Endothelial cell of umbilical vein (primary cell): ENCODE measurements at regions not wholly inside any gene's neighbourhood (a gene's known extent, or its start where the extent isn't known, plus 50 kb on each side); places are given as distances from the start of the nearest gene placed in this dataset.

ENCODE experiments used
- EZH2 ChIP-seq: IDR thresholded peaks from 2 replicates; pipeline ENCODE4 v1.6.1; 2012; ENCODE audit warnings: borderline replicate concordance, low read depth, mild to moderate bottlenecking, moderate library complexity, low read length, inconsistent platforms; ENCODE audit not compliant: severe bottlenecking
- POLR2A ChIP-seq: IDR thresholded peaks from 2 replicates; pipeline ENCODE4 v1.6.1; 2012; ENCODE audit warnings: low read depth, mild to moderate bottlenecking, control low read depth, low read length
- TF ChIP-seq, protein P1 (sequence below): IDR thresholded peaks from 2 replicates; pipeline ENCODE4 v1.6.1; 2011; ENCODE audit not compliant: insufficient read depth, insufficient read length
- TF ChIP-seq, protein P2 (sequence below), 2 donors: IDR thresholded peaks; 1 replicate in 1 of 2; 2 replicates in 1 of 2; pipeline ENCODE4 v1.5.1; 2011; ENCODE audit warnings: low read length in 2 of 2, mild to moderate bottlenecking in 2 of 2, moderate library complexity in 2 of 2, control low read depth in 1 of 2, inconsistent platforms in 1 of 2, low read depth in 1 of 2; ENCODE audit not compliant: insufficient read depth in 1 of 2; ENCODE audit errors: extremely low read depth in 1 of 2

DNA sequence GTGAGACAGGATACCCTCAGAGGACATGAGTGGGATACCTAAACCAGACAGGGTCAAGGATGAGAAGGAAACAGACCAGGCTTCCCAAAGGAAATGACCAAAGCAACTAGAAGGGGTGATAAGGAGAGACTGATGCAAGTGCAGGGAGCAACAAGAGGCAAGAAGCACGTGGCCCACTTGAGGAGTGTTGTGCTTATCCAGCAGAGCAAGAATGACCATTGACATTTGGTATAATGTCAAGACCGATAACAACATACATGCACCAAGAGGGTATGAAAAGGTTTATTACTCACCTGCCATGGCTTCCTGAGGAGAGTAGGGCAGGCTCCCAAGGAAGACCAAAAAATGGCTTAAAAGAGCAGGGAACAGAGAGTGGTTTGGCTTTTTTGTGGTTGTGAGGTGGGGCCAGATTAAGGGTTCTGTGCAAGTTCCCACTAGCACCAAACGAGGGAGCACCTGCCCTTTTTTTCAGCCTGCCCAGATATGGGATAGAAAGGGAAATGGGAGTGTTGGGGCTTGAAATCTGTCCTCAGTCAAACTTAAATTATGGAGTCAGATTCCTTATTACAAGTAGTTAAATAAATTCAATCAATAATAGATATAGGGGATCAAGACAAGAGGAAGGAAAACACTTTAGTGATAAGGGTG lies 513.6 kb downstream of the RASEF start:
- TF ChIP-seq, protein P1, sequence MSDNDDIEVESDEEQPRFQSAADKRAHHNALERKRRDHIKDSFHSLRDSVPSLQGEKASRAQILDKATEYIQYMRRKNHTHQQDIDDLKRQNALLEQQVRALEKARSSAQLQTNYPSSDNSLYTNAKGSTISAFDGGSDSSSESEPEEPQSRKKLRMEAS: no peak
- TF ChIP-seq EZH2 (no peak), POLR2A (no peak)
- TF ChIP-seq, protein P2, sequence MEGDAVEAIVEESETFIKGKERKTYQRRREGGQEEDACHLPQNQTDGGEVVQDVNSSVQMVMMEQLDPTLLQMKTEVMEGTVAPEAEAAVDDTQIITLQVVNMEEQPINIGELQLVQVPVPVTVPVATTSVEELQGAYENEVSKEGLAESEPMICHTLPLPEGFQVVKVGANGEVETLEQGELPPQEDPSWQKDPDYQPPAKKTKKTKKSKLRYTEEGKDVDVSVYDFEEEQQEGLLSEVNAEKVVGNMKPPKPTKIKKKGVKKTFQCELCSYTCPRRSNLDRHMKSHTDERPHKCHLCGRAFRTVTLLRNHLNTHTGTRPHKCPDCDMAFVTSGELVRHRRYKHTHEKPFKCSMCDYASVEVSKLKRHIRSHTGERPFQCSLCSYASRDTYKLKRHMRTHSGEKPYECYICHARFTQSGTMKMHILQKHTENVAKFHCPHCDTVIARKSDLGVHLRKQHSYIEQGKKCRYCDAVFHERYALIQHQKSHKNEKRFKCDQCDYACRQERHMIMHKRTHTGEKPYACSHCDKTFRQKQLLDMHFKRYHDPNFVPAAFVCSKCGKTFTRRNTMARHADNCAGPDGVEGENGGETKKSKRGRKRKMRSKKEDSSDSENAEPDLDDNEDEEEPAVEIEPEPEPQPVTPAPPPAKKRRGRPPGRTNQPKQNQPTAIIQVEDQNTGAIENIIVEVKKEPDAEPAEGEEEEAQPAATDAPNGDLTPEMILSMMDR (IDR thresholded peaks at IDR 0.05; ENCODE audit: extremely low read depth in 1 of 2, insufficient read depth in 1 of 2, low read depth in 1 of 2, low read length in 2 of 2): no peak
